H1 (cell line): ENCODE measurements at regions not wholly inside any gene's neighbourhood (a gene's known extent, or its start where the extent isn't known, plus 50 kb on each side); places are given as distances from the start of the nearest gene placed in this dataset.

ENCODE experiments used
- CTCF ChIA-PET: fragments of 300-600 bp; sonication (Branson Sonifier 250); formaldehyde crosslinking; loops from one replicate; lab custom pipeline; 2021; ENCODE audit not compliant: partially characterized antibody; lab: Charles Lee
- POLR2A ChIA-PET: fragments of 300-600 bp; sonication (Branson Sonifier 250); formaldehyde crosslinking; loops from one replicate; lab custom pipeline; 2021; ENCODE audit warnings: inconsistent platforms; ENCODE audit not compliant: partially characterized antibody; lab: Charles Lee
- DNase-seq, 2 experiments: peaks; one replicate each; pipeline versions ENCODE4 v3.0.0 to v3.0.0-alpha.2; 2010 to 2022; ENCODE audit warnings: low spot score in 2 of 2, low read depth in 1 of 2, mixed read lengths in 1 of 2
- FAIRE-seq: peaks from 2 replicates; lab custom pipeline; 2011; peaks lifted over from hg19 to GRCh38; lab: Jason Lieb, UNC
- H2AFZ ChIP-seq: 2 replicates; pipeline ENCODE4 v1.8.1; 2012; ENCODE audit warnings: low read length, inconsistent platforms
- H2AK5ac ChIP-seq: 2 replicates; pipeline ENCODE4 v1.6.1; 2013; ENCODE audit warnings: low read depth, low read length
- H2BK120ac ChIP-seq: replicated peaks from 2 replicates; pipeline ENCODE3; 2013; ENCODE audit warnings: low read depth, low read length, inconsistent platforms
- H2BK12ac ChIP-seq: 2 replicates; pipeline ENCODE4 v1.6.1; 2013; ENCODE audit warnings: low read depth, low read length
- H2BK15ac ChIP-seq: 2 replicates; pipeline ENCODE4 v1.6.1; 2013; ENCODE audit warnings: low read length
- H2BK20ac ChIP-seq: 2 replicates; pipeline ENCODE4 v1.6.1; 2013; ENCODE audit warnings: low read length
- H2BK5ac ChIP-seq: 2 replicates; pipeline ENCODE4 v1.6.1; 2013; ENCODE audit warnings: low read depth, low read length
- H3K14ac ChIP-seq: 2 replicates; pipeline ENCODE4 v1.6.1; 2013; ENCODE audit warnings: inconsistent platforms; ENCODE audit not compliant: insufficient read length
- H3K18ac ChIP-seq: 2 replicates; pipeline ENCODE4 v1.6.1; 2013; ENCODE audit warnings: low read length; ENCODE audit errors: extremely low read depth
- H3K23ac ChIP-seq: 2 replicates; pipeline ENCODE4 v1.6.1; 2013; ENCODE audit warnings: inconsistent platforms; ENCODE audit not compliant: insufficient read length
- H3K23me2 ChIP-seq: 2 replicates; pipeline ENCODE4 v1.6.1; 2013; ENCODE audit warnings: low read depth, low read length
- H3K27ac ChIP-seq: 2 replicates; pipeline ENCODE4 v1.6.1; 2011; ENCODE audit warnings: low read depth, low read length, inconsistent platforms
- H3K27me3 ChIP-seq, 4 experiments: replicated peaks in 1 of 4; 1 replicate in 1 of 4; 2 replicates in 3 of 4; pipeline versions ENCODE4 v1.6.1 to v1.8.1; 2011 to 2013; ENCODE audit warnings: low read length in 3 of 4, mild to moderate bottlenecking in 3 of 4, inconsistent platforms in 2 of 4, mixed read lengths in 2 of 4, moderate library complexity in 1 of 4; ENCODE audit not compliant: control insufficient read depth in 3 of 4, insufficient read depth in 3 of 4; ENCODE audit errors: extremely low read depth in 1 of 4
- H3K36me3 ChIP-seq, 4 experiments: 2 replicates each; pipeline versions ENCODE4 v1.6.1 to v1.8.1; 2011 to 2013; ENCODE audit warnings: mild to moderate bottlenecking in 4 of 4, low read length in 3 of 4, moderate library complexity in 2 of 4, control low read depth in 1 of 4, inconsistent platforms in 1 of 4; ENCODE audit not compliant: insufficient read depth in 4 of 4, control insufficient read depth in 2 of 4
- H3K4ac ChIP-seq: replicated peaks from 2 replicates; pipeline ENCODE3; 2013; ENCODE audit warnings: low read length, low read depth, mixed read lengths, inconsistent platforms; ENCODE audit not compliant: insufficient read length
- H3K4me1 ChIP-seq, 4 experiments: replicated peaks in 1 of 4; 1 replicate in 1 of 4; 2 replicates in 3 of 4; pipeline versions ENCODE4 v1.6.1 to v1.8.1; 2011 to 2013; ENCODE audit warnings: low read length in 3 of 4, inconsistent platforms in 2 of 4, mixed read lengths in 1 of 4; ENCODE audit not compliant: insufficient read depth in 4 of 4, control insufficient read depth in 3 of 4
- H3K4me2 ChIP-seq, 2 experiments: 2 replicates each; pipeline versions ENCODE4 v1.6.1 to v1.8.1; 2011 to 2013; ENCODE audit warnings: low read depth in 2 of 2, low read length in 2 of 2, control low read depth in 1 of 2, inconsistent platforms in 1 of 2, mild to moderate bottlenecking in 1 of 2; ENCODE audit not compliant: insufficient read depth in 1 of 2
- H3K4me3 ChIP-seq, 4 experiments: fragments of 200-600, 300-600 bp in 1 of 4; sonication (generic), shearing (Covaris generic), sonication (Bioruptor Twin) in 1 of 4; 2 replicates each; pipeline versions ENCODE4 v1.5.1 to v1.8.1; 2011 to 2016; ENCODE audit warnings: low read length in 4 of 4, low read depth in 3 of 4, control low read depth in 2 of 4, inconsistent platforms in 2 of 4, mild to moderate bottlenecking in 2 of 4, mixed read lengths in 1 of 4, moderate library complexity in 1 of 4; ENCODE audit not compliant: insufficient read depth in 2 of 4; ENCODE audit errors: extremely low read depth in 1 of 4
- H3K56ac ChIP-seq: replicated peaks from 2 replicates; pipeline ENCODE3; 2013; ENCODE audit warnings: low read depth, mild to moderate bottlenecking, mixed read lengths, low read length, inconsistent platforms; ENCODE audit not compliant: insufficient read length
- H3K79me1 ChIP-seq: 2 replicates; pipeline ENCODE4 v1.6.1; 2013; ENCODE audit warnings: low read depth, low read length, control low read depth
- H3K79me2 ChIP-seq, 2 experiments: 2 replicates each; pipeline versions ENCODE4 v1.6.1 to v1.8.1; 2012 to 2013; ENCODE audit warnings: low read length in 2 of 2, mild to moderate bottlenecking in 2 of 2, inconsistent platforms in 1 of 2; ENCODE audit not compliant: insufficient read depth in 2 of 2, control insufficient read depth in 1 of 2
- H3K9ac ChIP-seq, 4 experiments: replicated peaks in 1 of 4; 1 replicate in 1 of 4; 2 replicates in 3 of 4; pipeline versions ENCODE4 v1.6.1 to v1.8.1; 2011 to 2013; ENCODE audit warnings: low read depth in 3 of 4, low read length in 3 of 4, control low read depth in 2 of 4, mild to moderate bottlenecking in 2 of 4, moderate library complexity in 2 of 4, inconsistent platforms in 1 of 4; ENCODE audit errors: extremely low read depth in 1 of 4
- H3K9me3 ChIP-seq, 2 experiments: 2 replicates each; pipeline versions ENCODE4 v1.6.1 to v1.8.1; 2012 to 2013; ENCODE audit warnings: mild to moderate bottlenecking in 2 of 2, moderate library complexity in 2 of 2, control low read depth in 1 of 2, inconsistent platforms in 1 of 2, low read depth in 1 of 2, low read length in 1 of 2, mixed read lengths in 1 of 2; ENCODE audit not compliant: insufficient read depth in 2 of 2
- H4K20me1 ChIP-seq, 2 experiments: replicated peaks in 1 of 2; 2 replicates each; pipeline versions ENCODE3 to v1.8.1; 2011 to 2013; ENCODE audit warnings: inconsistent platforms in 2 of 2, low read length in 2 of 2, mild to moderate bottlenecking in 1 of 2; ENCODE audit not compliant: insufficient read depth in 2 of 2, control insufficient read depth in 1 of 2
- H4K5ac ChIP-seq: 2 replicates; pipeline ENCODE4 v1.6.1; 2013; ENCODE audit warnings: low read length, low read depth, mixed read lengths, inconsistent platforms; ENCODE audit not compliant: insufficient read length
- H4K8ac ChIP-seq: 2 replicates; pipeline ENCODE4 v1.8.0; 2013; ENCODE audit warnings: mild to moderate bottlenecking, moderate library complexity, low read length, inconsistent platforms; ENCODE audit not compliant: insufficient read depth; ENCODE audit errors: extremely low read depth
- H4K91ac ChIP-seq: replicated peaks from 2 replicates; pipeline ENCODE3; 2013; ENCODE audit warnings: low read length, mixed read lengths, inconsistent platforms; ENCODE audit not compliant: insufficient read length
- BACH1 ChIP-seq: IDR thresholded peaks from 2 replicates; pipeline ENCODE4 v1.6.1; 2012; ENCODE audit warnings: low read length, improper control_type of control experiment
- EP300 ChIP-seq, 2 experiments: IDR thresholded peaks; 1 replicate in 1 of 2; 2 replicates in 1 of 2; pipeline ENCODE4 v1.6.1; 2011 to 2012; ENCODE audit warnings: low read depth in 2 of 2, low read length in 2 of 2, mild to moderate bottlenecking in 2 of 2, borderline replicate concordance in 1 of 2, inconsistent platforms in 1 of 2, moderate library complexity in 1 of 2
- EZH2 ChIP-seq: fragments of 200-600 bp; sonication (generic); IDR thresholded peaks from 2 replicates; pipeline ENCODE4 v1.7.1; 2012; ENCODE audit warnings: low read depth, mild to moderate bottlenecking, moderate library complexity, low read length, inconsistent platforms; ENCODE audit not compliant: severe bottlenecking
- GABPA ChIP-seq: IDR thresholded peaks from 2 replicates; pipeline ENCODE4 v1.6.1; 2011; ENCODE audit warnings: mild to moderate bottlenecking, low read length, moderate library complexity, borderline replicate concordance; ENCODE audit not compliant: insufficient read depth
- MAFK ChIP-seq: IDR thresholded peaks from 2 replicates; pipeline ENCODE4 v1.6.1; 2012; ENCODE audit warnings: low read depth, mild to moderate bottlenecking, improper control_type of control experiment, low read length
- NANOG ChIP-seq: IDR thresholded peaks from 2 replicates; pipeline ENCODE4 v1.6.1; 2011; ENCODE audit warnings: low read length, low read depth, mild to moderate bottlenecking, inconsistent platforms; ENCODE audit not compliant: insufficient read depth, poor library complexity, severe bottlenecking
- TEAD4 ChIP-seq: IDR thresholded peaks from 2 replicates; pipeline ENCODE4 v1.6.1; 2012; ENCODE audit warnings: low read depth, low read length, inconsistent platforms, mixed read lengths
- WGBS, 2 experiments: shearing (Covaris generic) in 1 of 2; methylation state at CpG; one replicate each; pipeline versions ENCODE4 v1.1.6 to v1.1.7; 2013 to 2015; ENCODE audit warnings: low lambda C conversion rate in 2 of 2, mixed read lengths in 2 of 2, inconsistent platforms in 1 of 2, low coverage in 1 of 2, missing lambda C conversion rate in 1 of 2; ENCODE audit not compliant: insufficient replicate concordance in 2 of 2, insufficient coverage in 1 of 2, insufficient read length in 1 of 2; ENCODE audit errors: extremely low coverage in 1 of 2, missing lambda C conversion rate in 1 of 2; 5-methylcytosine and 5-hydroxymethylcytosine counted together

GRCh38 chr20:54950304-54950703, 474.9 kb downstream of the DOK5 start:
- Histone ChIP-seq H3K27me3 (no peaks in the 10 kb centered on the region), H3K4me3 (no peak overlapping the region), H3K4me1 (no peaks in the 10 kb centered on the region), H3K14ac (no peak overlapping the region), H3K79me2 (no peaks in the 10 kb centered on the region), H3K18ac (no peak overlapping the region), H3K9ac (no peak overlapping the region), H4K5ac (no peak overlapping the region), H2BK120ac (no peak overlapping the region), H4K20me1 (no peaks in the 10 kb centered on the region), H3K4me2 (no peak overlapping the region), H3K27ac (no peak overlapping the region), H3K4ac (no peak overlapping the region), H3K56ac (no peak overlapping the region), H2BK5ac (no peak overlapping the region), H3K36me3 (no peaks in the 10 kb centered on the region), H3K79me1 (no peaks in the 10 kb centered on the region), H2BK12ac (no peak overlapping the region), H4K8ac (no peak overlapping the region)
- CTCF ChIA-PET, result no interaction called here
- POLR2A ChIA-PET, result no interaction called here
- TF ChIP-seq BACH1 (no peak), EP300 (IDR thresholded peaks at IDR 0.05; ENCODE audit: borderline replicate concordance in 1 of 2, low read depth in 2 of 2, low read length in 2 of 2) (no peak), EZH2 (no peak), GABPA (no peak), TEAD4 (no peak), NANOG (no peak), MAFK (no peak)
- TF ChIP-seq, all 59 proteins: peak for 0
- no peaks in the 10 kb centered on the region for H3K23me2 ChIP-seq
- DNase-seq, result no peak
- H3K23ac ChIP-seq, result no peak overlapping the region
- H3K9me3 ChIP-seq, result no peaks in the 10 kb centered on the region
- H4K91ac ChIP-seq, result no peak overlapping the region
- 98% methylated on average over 2 of the region's 2 CpGs; no CpG with 5 or more reads in 1 of the 2 experiments for WGBS, 2 experiments
- FAIRE-seq, result no peak
- H2AFZ ChIP-seq, result no peak overlapping the region
- no peak overlapping the region for H2AK5ac ChIP-seq
- no peak overlapping the region for H2BK20ac ChIP-seq
- no peak overlapping the region for H2BK15ac ChIP-seq
